Keratinocyte (primary cell): ENCODE measurements at regions not wholly inside any gene's neighbourhood (a gene's known extent, or its start where the extent isn't known, plus 50 kb on each side); places are given as distances from the start of the nearest gene placed in this dataset.

Experiments used
- DNase-seq: peaks from one replicate; pipeline ENCODE4 v3.0.0-alpha.2; 2011; ENCODE audit warnings: low read depth, missing footprints, low spot score
- FAIRE-seq: peaks from 2 replicates; lab custom pipeline; 2011; peaks lifted over from hg19 to GRCh38; lab: Jason Lieb, UNC
- H2AFZ ChIP-seq: 2 replicates; pipeline ENCODE4 v1.6.0; 2012; ENCODE audit warnings: low read length, control low read depth, inconsistent platforms; ENCODE audit not compliant: control insufficient read depth
- H3K27ac ChIP-seq: 2 replicates; pipeline ENCODE4 v1.5.1; 2011; ENCODE audit warnings: low read length; ENCODE audit not compliant: control insufficient read depth, insufficient read depth
- H3K27me3 ChIP-seq: 3 replicates; pipeline ENCODE4 v1.6.0; 2011; ENCODE audit warnings: low read length; ENCODE audit not compliant: control insufficient read depth, insufficient read depth; ENCODE audit errors: extremely low read depth
- H3K36me3 ChIP-seq, 2 experiments: 2 replicates in 1 of 2; 3 replicates in 1 of 2; pipeline ENCODE4 v1.5.1; 2011; ENCODE audit warnings: low read length in 2 of 2, mild to moderate bottlenecking in 1 of 2; ENCODE audit not compliant: control insufficient read depth in 2 of 2, insufficient read depth in 2 of 2; ENCODE audit errors: extremely low read depth in 1 of 2
- H3K4me1 ChIP-seq: 3 replicates; pipeline ENCODE4 v1.5.1; 2011; ENCODE audit warnings: low read length; ENCODE audit not compliant: control insufficient read depth, insufficient read depth; ENCODE audit errors: extremely low read depth
- H3K4me2 ChIP-seq: 3 replicates; pipeline ENCODE4 v1.6.0; 2011; ENCODE audit warnings: low read depth, low read length; ENCODE audit not compliant: control insufficient read depth, insufficient read depth; ENCODE audit errors: extremely low read depth
- H3K4me3 ChIP-seq, 3 experiments: fragments of 200-600 bp in 1 of 3; sonication (generic) in 1 of 3; 2 replicates in 2 of 3; 3 replicates in 1 of 3; pipeline ENCODE4 v1.5.1; 2011 to 2016; ENCODE audit warnings: low read length in 3 of 3, mild to moderate bottlenecking in 3 of 3, control low read depth in 2 of 3, inconsistent platforms in 1 of 3, low read depth in 1 of 3, mixed read lengths in 1 of 3, mixed run types in 1 of 3, moderate library complexity in 1 of 3; ENCODE audit not compliant: control insufficient read depth in 2 of 3, insufficient read depth in 2 of 3; ENCODE audit errors: extremely low read depth in 1 of 3
- H3K79me2 ChIP-seq: 2 replicates; pipeline ENCODE4 v1.6.0; 2012; ENCODE audit warnings: low read length; ENCODE audit not compliant: control insufficient read depth, insufficient read depth
- H3K9ac ChIP-seq: 3 replicates; pipeline ENCODE4 v1.6.0; 2011; ENCODE audit warnings: low read length; ENCODE audit not compliant: control insufficient read depth, insufficient read depth; ENCODE audit errors: extremely low read depth
- H3K9me1 ChIP-seq: 3 replicates; pipeline ENCODE4 v1.6.0; 2011; ENCODE audit warnings: low read length; ENCODE audit not compliant: control insufficient read depth, insufficient read depth; ENCODE audit errors: extremely low read depth
- H3K9me3 ChIP-seq: 2 replicates; pipeline ENCODE4 v1.5.1; 2012; ENCODE audit warnings: low read depth, low read length; ENCODE audit not compliant: control insufficient read depth
- H4K20me1 ChIP-seq: 3 replicates; pipeline ENCODE4 v1.6.0; 2011; ENCODE audit warnings: low read length; ENCODE audit not compliant: control insufficient read depth, insufficient read depth; ENCODE audit errors: extremely low read depth
- CTCF ChIP-seq, 3 experiments: IDR thresholded peaks in 1 of 3; conservative IDR thresholded peaks in 1 of 3; optimal IDR thresholded peaks in 1 of 3; 2 replicates in 2 of 3; 3 replicates in 1 of 3; pipeline versions ENCODE3 to v1.5.1; 2011; ENCODE audit warnings: low read length in 3 of 3, mild to moderate bottlenecking in 3 of 3, moderate library complexity in 2 of 3, control low read depth in 1 of 3, inconsistent platforms in 1 of 3; ENCODE audit not compliant: insufficient read depth in 2 of 3; ENCODE audit errors: extremely low read depth in 1 of 3
- EZH2 ChIP-seq: IDR thresholded peaks from one replicate; pipeline ENCODE4 v1.6.1; 2012; ENCODE audit warnings: inconsistent platforms, mild to moderate bottlenecking, low read length, moderate library complexity
- dilution Hi-C: fragments of 300-500 bp; cut with MboI; formaldehyde crosslinking; loops from one replicate; pipeline ENCODE4 v1.7.0; 2020; ENCODE audit warnings: low sequenced_read_pairs; ENCODE audit not compliant: extremely low pct_ligation_motif_present

GRCh38 chr6:134692008-134692407 lies 257.9 kb downstream of the ALDH8A1 start:
- FAIRE-seq (no peak), DNase-seq (no peak)
- TF ChIP-seq CTCF (optimal IDR thresholded peaks at IDR 0.05 in 1 of 3, IDR thresholded peaks at IDR 0.05 in 1 of 3, conservative IDR thresholded peaks at IDR 0.05 in 1 of 3; ENCODE audit: extremely low read depth in 1 of 3, insufficient read depth in 2 of 3, low read length in 3 of 3) = no peak
- no peak for TF ChIP-seq EZH2
- Histone ChIP-seq H3K27me3 (peaks cover 10% of the 10 kb centered on the region), H3K36me3 (no peaks in the 10 kb centered on the region), H4K20me1 (no peaks in the 10 kb centered on the region), H3K9me1 (no peaks in the 10 kb centered on the region), H2AFZ (no peak overlapping the region), H3K9me3 (no peaks in the 10 kb centered on the region), H3K4me1 (no peaks in the 10 kb centered on the region), H3K4me2 (no peak overlapping the region), H3K4me3 (no peak overlapping the region), H3K79me2 (no peaks in the 10 kb centered on the region), H3K27ac (no peak overlapping the region), H3K9ac (no peak overlapping the region)
- dilution Hi-C loops = no loop called here

- dilution Hi-C loops = no loop called here
- H3K36me3 ChIP-seq = no peaks in the 10 kb centered on the region
- H3K9ac ChIP-seq = no peak overlapping the region
- H3K9me3 ChIP-seq = no peaks in the 10 kb centered on the region
- FAIRE-seq (no peak), DNase-seq (no peak)
- H4K20me1 ChIP-seq = no peaks in the 10 kb centered on the region
- H3K4me2 ChIP-seq = no peak overlapping the region
- no peaks in the 10 kb centered on the region for H3K79me2 ChIP-seq
- H3K4me3 ChIP-seq = no peak overlapping the region
- peaks cover 10% of the 10 kb centered on the region for H3K27me3 ChIP-seq
- H3K4me1 ChIP-seq = no peaks in the 10 kb centered on the region
- no peak overlapping the region for H2AFZ ChIP-seq
- TF ChIP-seq EZH2 (no peak), CTCF (optimal IDR thresholded peaks at IDR 0.05 in 1 of 3, IDR thresholded peaks at IDR 0.05 in 1 of 3, conservative IDR thresholded peaks at IDR 0.05 in 1 of 3; ENCODE audit: extremely low read depth in 1 of 3, insufficient read depth in 2 of 3, low read length in 3 of 3) (no peak)
- H3K27ac ChIP-seq = no peak overlapping the region
- no peaks in the 10 kb centered on the region for H3K9me1 ChIP-seq
These were observed 258.7 kb downstream of the ALDH8A1 start for GRCh38 chr6:134691180-134691579.
